HG02884 (cell line): ENCODE measurements at regions not wholly inside any gene's neighbourhood (a gene's known extent, or its start where the extent isn't known, plus 50 kb on each side); places are given as distances from the start of the nearest gene placed in this dataset.
"Not testable (repeated sequence)": the region's sequence is repeated elsewhere in the genome, so short reads cannot be mapped to it uniquely, and the experiment has no call there.

ENCODE experiments used
- ATAC-seq: cut with Tn5 transposase; IDR thresholded peaks from one replicate; pipeline ENCODE4 v1.9.1; 2021; ENCODE audit warnings: mild to moderate bottlenecking, moderate library complexity; ENCODE audit not compliant: unreplicated experiment

DNA sequence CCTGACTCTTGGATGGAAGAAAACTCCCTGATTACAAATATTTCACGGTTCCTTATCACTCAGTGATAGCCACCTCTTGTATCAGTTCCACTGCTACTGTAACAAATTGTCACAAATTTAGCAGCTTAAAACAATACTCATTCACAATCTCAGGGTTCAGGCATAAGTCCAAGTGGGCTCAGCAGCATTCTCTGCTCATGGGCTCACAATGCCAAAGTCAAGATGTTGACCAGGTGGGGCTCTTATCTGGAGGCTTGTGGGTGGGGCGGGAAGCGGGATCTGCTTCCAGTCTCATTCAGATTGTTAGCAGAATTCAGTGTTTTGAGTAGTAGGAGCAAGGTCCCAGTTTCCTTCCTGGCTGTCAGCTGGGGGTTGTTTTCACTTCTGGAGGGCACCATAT is 137.3 kb upstream of the FAM78B start:
- ATAC-seq, result no peak

DNA sequence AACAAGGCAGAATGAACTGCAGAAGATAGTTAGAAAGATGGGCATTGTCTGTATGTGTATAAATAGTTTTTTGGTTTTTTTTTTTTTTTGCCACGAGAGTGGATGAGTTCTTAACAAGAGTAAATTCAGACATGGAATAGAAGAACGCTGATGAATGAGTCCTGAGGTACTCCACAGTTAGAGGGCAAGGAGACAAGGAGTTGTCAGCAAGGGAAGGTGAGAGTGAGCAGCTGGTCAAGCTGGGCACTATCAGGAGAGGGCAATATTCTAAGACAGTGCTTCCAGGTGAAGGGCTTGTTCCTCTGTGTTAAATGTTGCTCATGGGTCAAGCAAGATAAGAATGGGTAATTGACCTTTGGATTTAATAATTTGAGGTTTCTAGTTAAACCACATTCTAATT is 138.6 kb upstream of the FAM78B start:
- no peak for ATAC-seq

DNA sequence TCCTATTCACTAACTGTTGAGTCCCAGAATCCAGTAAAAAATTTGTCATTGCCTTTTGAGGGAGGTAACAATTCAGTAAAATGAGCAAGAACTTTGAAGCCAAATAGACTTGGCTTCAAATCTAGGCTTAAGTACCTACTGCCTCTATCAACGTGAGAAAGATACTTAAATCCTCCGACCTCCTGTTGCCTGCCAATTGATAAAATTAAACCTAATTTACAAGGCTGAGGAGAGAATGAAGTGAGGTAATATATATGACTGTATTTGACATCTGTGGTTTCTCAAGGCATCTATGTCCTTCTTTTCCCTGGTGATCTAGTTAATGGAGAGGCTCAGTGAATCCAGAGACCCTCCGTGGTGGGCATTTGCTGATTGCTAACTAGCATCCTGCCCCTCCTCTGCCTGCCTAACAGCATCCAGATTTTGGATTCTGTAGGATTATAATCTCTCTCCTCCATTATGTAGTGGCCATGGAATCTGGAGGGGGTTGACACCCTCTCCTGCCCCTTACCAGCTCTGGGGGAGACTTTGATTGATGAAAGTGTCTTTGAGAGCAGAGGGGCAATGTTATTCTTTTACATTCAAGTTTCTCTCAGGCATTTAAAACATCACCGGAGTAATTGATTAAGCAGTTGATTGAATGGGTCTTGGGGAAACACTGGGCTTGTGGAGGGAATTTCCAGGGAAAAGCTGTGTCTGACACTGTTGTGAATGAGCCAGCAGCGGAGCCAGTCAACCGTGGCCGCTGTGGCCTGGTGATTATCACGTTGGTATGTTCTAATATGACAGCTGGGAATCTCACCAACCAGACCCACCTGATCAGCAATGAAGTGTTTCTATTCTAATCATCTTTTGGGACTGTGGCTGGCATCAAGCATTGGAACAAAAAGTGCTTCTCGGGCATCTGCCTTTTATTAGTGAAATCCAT is 140.7 kb upstream of the FAM78B start:
- no peak for ATAC-seq

DNA sequence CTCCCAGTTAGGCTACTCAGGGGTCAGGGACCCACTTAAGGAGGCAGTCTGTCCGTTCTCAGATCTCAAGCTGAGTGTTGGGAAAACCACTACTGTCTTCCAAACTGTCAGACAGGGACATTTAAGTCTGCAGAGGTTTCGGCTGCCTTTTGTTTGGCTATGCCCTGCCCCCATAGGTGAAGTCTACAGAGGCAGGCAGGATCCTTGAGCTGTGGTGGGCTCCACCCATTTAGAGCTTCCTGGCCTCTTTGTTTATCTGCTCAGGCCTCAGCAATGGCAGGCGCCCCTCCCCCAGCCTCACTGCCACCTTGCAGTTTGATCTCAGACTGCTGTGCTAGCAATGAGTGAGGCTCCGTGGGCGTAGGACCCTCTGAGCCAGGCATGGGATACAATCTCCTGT is 149.5 kb upstream of the FAM78B start:
- ATAC-seq, result not testable (repeated sequence)

DNA sequence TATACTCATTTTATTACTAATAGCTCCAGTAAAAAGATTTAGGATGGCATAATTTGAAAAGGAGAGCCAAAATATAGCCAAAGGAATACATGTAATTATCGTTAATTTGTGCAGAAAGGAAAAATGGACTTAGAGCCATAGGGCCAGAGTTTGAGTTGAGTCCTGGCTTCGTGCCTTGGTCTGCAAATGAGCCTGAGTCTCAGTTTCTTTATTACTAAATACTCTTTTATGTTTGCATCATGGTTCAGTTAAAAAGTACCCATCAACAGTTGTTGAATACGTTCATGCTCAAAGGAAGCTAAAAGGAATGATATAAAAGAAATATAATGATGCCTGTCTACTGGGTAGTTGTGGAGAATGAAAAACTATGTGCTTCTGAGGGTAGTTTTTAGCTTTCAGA is 155.7 kb upstream of the FAM78B start:
- ATAC-seq, result no peak

DNA sequence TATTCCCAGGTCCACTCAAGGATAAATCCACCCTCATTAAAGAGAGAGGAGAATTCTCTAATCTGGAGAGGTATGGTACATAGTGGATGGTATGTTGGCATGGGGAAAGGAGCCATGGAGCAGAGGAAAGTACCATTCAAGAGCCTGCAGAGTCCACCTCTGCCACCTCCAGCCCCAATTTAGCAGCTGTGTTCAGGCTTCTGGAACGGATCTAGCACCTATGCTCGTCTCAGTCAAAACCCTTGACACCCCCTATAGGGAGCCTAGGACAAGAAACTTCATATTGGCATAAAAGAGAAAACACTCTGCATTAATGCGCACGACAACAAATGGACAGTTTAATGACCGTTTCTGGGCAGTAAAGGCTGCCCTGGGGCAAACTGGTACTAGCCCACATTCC is 161.1 kb upstream of the FAM78B start:
- no peak for ATAC-seq

DNA sequence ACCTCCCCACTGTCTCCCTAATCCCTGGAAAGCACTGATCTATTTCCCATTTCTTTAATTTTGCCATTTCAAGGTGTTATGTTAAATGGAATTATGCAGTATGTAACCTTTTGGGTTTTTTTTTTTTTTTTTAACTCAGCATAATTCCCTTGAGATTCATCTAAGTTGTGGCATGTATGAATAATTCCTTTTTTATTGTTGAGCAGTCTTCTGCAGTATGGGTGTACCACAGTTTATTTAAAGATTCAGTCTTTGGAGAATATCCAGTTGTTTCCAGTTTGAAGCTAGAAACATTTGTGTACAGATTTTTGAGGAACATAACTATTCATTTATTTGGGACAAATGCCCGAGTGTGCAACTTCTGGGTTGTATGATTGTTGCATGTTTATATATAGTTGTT is 162.2 kb upstream of the FAM78B start:
- no peak for ATAC-seq

DNA sequence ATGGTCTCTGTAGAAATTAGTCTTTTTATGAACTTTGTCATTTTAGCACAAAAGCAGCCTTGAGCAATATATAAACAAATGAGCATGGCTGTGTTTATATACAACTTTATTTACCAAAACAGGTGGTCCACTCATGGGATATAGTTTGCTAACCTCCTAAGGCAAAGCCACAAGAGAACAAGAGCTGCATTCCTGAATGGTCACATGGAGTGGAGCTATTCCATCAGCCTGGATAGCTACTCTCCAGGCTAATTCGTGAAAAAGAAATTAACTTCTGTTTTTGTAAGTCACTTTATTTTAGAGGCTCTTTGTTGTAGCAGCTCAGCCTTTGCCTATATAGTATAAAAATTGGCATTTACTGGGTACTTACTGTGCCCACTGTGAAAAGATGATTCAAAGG is 163.3 kb upstream of the FAM78B start:
- ATAC-seq, result no peak

DNA sequence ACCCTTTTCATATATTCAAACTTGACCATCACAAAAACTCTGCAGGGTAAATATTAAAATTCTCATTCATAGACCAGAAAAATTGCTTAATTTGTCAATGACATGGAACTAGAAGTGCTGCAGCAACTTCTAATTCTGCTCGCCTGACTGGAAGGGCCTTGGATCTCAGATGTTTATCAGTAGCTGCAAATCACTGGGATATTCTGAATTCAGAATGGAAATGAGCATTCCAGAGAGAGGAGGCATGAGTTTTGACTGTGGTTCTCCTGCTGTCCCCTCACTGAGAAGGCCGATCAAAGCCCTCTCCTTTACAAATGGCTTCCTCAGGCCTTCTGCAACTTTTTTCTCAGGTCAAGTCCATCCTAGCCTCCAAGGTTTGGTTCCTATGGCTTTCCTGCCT is 171.3 kb upstream of the FAM78B start:
- ATAC-seq, result no peak

DNA sequence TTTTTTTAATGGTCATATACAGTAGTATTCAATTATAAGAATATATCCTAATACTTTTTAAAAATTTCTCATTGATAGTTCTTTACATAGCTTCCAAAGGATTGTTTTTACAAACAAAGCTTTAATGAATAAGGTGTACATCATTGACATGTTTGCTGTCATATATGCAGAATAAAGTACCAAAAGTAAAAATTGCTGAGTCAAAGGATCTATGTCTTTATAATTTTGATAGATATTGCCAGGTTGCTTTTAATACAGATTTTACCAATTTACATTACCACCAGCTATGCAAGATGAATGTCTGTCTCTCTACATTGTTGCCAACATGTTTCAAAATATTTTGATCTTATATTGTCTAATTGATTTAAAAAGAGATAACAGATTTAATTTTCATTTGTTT is 173.9 kb upstream of the FAM78B start:
- ATAC-seq, result no peak

DNA sequence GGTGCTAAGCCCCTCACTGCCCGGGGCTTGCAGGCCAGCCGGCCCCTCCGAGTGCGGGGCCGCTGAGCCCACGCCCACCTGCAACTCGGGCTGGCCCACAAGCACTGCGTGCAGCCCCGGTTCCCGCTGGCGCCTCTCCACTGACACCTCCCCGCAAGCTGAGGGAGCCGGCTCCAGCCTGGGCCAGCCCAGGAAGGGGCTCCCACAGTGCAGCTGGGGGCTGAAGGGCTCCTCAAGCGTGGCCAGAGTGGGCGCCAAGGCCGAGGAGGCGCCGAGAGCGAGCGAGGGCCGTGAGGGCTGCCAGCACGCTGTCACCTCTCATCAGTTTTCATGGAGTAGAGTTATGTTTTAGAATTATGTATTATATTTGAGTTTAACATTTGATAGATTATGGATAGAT is 176.5 kb upstream of the FAM78B start:
- no peak for ATAC-seq

DNA sequence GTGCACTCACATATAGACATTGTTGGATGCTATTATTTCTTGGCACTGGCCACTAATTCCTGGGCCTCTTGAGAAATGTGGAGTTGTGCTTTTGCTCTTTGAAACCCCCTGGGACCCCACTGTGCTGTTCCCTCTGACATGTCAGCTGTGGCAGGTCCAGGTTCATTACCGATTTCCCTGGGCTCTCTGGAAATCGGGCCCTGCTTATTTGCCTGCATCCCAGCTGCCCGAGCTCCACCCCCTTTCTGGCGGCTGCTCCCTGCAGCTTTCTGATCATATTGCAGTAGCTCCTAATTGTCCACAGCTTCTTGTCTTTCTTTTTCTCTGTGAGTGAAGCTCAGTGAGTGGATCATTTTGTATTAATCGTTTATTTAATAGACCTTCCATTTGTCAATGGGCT is 183.7 kb upstream of the FAM78B start:
- no peak for ATAC-seq

DNA sequence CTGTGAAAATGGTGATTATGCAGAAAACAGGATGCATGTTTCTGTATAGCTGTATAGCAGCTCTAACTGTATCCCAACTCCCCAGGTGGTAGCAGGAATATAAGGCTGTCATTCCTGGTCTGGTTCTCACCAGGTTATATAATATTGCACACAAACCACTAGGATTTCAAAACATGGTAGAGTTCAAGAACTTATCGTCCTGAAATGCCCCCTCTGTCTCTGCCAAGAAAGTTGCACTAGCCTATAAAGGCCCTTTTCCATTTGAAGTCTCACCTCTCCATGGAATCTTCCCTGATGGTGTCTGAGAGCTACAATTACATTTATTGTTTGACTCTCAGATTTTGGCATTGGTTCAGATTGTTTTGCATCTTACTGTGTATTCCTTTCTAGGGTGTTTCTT is 184.9 kb upstream of the FAM78B start:
- no peak for ATAC-seq

DNA sequence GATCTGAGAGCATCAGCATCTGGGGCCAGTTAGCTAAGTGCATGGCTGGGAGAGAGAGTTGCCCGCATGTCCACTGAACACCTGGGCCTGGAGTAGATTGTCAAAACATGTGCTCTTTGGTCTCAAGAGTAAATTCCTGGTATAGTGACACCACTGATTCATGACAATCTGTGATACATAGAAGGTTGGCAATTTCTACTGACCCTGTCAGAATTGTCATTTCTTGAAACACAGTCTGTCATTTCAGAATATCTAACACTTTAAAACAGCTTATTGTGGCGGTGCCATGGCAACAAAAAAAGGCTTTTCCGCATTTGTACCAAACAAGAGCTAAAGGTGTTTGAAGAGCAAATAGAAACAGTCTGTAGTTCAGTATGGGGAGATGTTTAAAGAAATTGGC is 186.4 kb upstream of the FAM78B start:
- no peak for ATAC-seq

DNA sequence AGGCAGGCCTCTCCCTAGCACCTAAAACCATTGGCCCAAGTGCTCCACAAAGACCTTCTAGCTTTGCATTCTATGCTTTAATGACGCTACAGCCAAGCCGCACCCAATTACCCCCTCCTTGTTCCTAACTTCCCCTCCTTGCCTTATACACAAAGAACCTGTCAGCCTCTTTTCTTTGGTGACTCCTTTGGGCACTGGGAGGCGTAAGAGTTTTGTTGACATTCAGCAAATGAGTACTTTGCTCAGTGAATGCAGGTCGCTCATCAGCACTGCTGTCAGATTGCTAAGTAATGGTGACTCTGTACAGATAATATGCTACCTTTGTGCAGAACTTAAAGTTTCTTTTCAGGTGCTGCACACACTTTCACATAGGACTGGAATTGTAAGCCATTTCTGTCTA is 187.6 kb upstream of the FAM78B start:
- ATAC-seq, result no peak

DNA sequence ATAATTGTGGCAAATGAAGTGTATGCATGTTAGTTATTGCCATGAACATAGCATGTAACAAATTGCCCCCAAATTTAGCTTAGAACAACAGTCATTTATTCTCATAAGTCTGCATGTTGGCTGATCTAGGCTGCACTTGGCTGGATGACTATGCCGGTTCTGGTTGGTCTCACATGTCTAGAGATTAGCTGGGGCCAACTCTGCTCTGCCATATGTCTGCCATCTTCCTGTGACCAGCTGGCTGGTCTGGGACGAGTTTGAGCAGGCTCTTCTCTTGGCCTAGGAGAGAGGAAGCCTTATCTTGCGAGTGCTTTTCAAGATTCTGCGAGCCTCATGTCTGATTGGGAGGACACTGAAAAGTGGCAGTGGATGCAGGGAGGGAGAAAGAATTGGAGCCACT is 198.3 kb upstream of the FAM78B start:
- ATAC-seq, result no peak

DNA sequence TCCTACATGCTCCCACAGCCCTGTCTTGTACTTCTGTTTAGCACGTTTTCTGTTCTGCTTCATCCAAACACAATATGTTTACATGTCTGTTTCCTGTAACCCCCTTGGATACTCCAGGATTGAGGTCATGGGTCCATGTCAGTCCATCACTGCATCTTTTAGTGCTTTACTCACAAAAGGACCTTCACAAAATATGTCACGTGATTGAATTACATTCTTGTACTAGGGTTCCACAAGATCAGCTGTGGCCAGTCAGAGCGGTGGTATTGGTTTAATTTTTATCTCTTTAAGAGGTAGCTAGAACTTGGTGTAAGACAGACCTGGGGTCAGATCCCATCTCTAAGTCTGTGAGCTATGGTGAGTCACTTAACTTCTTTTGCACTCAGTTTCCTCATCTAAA is 201.2 kb upstream of the FAM78B start:
- no peak for ATAC-seq

DNA sequence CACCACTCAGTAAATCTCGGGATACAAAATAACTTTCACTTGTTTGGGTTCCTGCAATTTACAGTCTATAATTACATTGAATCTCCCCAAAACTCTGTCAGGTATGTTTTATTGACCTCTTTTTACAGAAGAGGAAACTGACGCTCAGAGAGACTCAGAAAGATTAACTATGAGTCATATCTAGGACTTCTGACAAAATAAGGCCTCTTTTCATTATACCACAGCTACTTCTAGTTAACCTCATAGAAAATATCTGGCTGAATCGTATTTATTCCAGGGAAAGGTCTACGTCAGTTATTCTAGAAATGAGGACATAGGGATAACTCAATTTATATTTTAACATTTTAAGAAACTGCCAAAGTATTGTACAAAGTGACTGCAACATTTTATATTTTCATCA is 211.1 kb upstream of the FAM78B start:
- ATAC-seq, result no peak

DNA sequence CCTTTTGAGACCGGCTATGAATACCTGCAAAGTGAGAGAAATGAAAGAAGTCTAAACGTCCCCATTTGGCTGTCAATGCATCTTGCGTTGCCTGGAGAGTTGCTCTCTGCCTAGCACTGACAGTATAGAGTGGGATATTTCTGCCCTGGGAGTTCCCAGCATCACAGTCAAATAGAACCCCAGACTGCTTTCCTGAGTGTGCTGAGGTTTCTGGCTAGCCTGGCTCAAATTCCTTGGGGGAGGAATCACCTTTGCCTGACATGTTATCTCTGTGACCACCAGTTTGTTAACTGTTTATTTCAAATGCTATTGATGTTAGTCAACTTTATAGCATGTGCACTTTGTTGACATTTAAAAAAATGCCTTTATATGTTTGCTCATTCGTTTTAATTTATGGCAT is 212.0 kb upstream of the FAM78B start:
- ATAC-seq, result no peak

DNA sequence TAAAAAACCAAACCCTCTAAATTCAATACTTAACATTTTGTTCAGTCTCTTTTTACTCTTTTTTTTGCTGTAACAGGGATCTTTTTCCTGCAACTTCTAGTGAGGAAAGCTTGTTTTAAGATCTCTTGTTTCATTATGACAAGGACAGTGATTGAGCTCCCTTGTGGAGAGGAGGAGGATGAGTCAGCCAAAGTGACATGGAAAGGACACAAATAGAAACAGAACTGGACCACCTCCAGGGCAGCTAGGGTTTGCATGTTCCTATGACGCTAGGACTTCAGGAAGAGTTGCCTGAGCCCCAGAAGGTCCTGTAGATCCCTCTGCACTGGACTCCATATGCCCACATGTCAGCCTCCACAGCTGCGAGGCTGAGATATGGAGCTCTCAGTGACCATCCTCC is 212.6 kb upstream of the FAM78B start:
- no peak for ATAC-seq

DNA sequence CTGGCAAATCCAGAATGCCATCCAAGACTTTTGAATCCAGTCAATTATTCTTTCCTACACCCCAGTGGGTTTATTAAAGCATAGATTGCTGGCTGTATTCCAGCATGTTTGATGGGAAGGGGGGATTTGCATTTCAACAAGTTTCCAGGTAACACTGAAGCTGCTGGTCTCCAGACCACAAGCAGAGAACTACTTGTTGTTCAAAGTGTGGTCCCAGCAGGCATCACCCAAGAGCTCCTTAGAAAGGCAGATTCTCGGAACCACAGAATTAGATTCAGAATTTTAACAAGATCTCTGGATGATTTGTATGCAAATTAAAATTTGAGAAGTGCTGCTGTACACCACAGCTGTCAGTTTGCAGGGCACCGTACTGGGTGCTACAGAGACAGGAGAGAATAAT is 216.3 kb upstream of the FAM78B start:
- no peak for ATAC-seq

DNA sequence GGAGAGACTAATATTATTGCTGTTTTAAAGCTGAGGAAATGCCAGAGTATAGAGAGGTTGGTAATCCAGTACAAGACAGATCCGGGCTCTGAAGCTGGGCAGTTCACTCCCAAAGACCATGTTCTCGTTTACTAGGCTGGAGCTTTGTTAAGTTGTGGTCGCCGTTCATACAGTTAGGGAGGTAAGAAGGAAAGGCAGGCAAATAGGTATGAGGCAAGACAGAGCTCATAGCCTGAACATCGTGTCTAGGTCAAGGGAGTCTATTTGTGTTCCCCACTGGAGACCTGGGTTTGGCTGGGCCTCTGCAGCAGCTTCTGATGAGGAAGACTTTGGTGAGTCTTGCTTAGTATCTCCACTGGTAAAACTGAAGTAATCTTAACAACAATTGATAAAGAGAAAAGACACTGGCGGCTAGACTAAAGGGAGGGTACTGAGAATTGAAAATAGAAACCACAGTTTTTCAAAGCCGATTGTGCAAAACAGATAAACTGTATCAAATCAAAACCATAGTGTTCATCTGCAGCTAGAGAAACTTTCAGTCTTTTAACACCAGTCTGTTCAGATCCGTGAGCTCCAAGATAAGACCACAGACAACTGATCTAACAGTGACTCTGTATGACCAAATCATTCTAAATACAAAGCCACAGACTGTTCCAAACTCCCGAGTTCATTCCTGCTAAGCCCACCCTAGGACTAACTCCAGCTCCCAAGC is 217.0 kb upstream of the FAM78B start:
- no peak for ATAC-seq
